ENCODE measurements at regions not wholly inside any gene's neighbourhood (a gene's known extent, or its start where the extent isn't known, plus 50 kb on each side); places are given as distances from the start of the nearest gene placed in this dataset.

DNA sequence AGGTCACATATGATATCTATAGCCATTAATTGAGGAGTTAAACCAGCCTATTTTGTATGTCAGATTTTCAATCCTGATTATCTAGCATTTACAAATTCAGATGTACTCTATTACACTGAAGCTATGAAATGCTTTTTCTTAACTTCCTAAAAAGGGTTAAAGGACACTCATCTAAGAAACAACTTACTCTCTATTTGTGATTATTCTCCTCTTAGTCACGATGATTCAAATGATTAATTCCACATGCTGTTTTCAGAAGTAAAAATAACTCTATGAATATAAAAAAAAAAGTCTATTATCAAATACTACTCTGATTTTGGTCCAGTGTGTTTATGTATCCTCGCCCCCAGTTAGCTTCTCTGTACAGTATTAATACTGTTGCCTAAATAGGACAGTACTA is 1199.9 kb downstream of the GATA3 start:
- TF ChIP-seq, protein P1, sequence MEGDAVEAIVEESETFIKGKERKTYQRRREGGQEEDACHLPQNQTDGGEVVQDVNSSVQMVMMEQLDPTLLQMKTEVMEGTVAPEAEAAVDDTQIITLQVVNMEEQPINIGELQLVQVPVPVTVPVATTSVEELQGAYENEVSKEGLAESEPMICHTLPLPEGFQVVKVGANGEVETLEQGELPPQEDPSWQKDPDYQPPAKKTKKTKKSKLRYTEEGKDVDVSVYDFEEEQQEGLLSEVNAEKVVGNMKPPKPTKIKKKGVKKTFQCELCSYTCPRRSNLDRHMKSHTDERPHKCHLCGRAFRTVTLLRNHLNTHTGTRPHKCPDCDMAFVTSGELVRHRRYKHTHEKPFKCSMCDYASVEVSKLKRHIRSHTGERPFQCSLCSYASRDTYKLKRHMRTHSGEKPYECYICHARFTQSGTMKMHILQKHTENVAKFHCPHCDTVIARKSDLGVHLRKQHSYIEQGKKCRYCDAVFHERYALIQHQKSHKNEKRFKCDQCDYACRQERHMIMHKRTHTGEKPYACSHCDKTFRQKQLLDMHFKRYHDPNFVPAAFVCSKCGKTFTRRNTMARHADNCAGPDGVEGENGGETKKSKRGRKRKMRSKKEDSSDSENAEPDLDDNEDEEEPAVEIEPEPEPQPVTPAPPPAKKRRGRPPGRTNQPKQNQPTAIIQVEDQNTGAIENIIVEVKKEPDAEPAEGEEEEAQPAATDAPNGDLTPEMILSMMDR (IDR thresholded peaks at IDR 0.05), result no peak
- TF ChIP-seq EZH2 (IDR thresholded peaks at IDR 0.05), result no peak

Measured in neural progenitor cell (in vitro differentiated cells).